ENCODE measurements at regions not wholly inside any gene's neighbourhood (a gene's known extent, or its start where the extent isn't known, plus 50 kb on each side); places are given as distances from the start of the nearest gene placed in this dataset.

- no peak for DNase-seq (ENCODE audit: low read depth)
- TF ChIP-seq CTCF (conservative IDR thresholded peaks at IDR 0.05; ENCODE audit: low read depth, low read length) = no peak
These were observed 230.5 kb upstream of the CHRNA7 start for GRCh38 chr15:31799715-31800321.

GRCh38 chr15:31801152-31801551 lies 229.2 kb upstream of the CHRNA7 start:
- DNase-seq (ENCODE audit: low read depth) = no peak
- H3K4me3 ChIP-seq (ENCODE audit: low read length) = no peak overlapping the region
- TF ChIP-seq CTCF (conservative IDR thresholded peaks at IDR 0.05; ENCODE audit: low read depth, low read length) = no peak

More at GRCh38 chr15:31799715-31800321, 230.5 kb upstream of the CHRNA7 start:
- no peak overlapping the region for H3K4me3 ChIP-seq (ENCODE audit: low read length)

GRCh38 chr15:31802761-31803160 lies 227.6 kb upstream of the CHRNA7 start:
- no peak for TF ChIP-seq CTCF (conservative IDR thresholded peaks at IDR 0.05; ENCODE audit: low read depth, low read length)
- no peak for DNase-seq (ENCODE audit: low read depth)
- no peak overlapping the region for H3K4me3 ChIP-seq (ENCODE audit: low read length)

- no peak overlapping the region for H3K4me3 ChIP-seq (ENCODE audit: low read length)
- DNase-seq (ENCODE audit: low read depth) = no peak
These were observed 226.9 kb upstream of the CHRNA7 start for GRCh38 chr15:31803388-31803884.

GRCh38 chr15:31805090-31805662 lies 225.1 kb upstream of the CHRNA7 start:
- DNase-seq (ENCODE audit: low read depth) = no peak
- TF ChIP-seq CTCF (conservative IDR thresholded peaks at IDR 0.05; ENCODE audit: low read depth, low read length) = no peak
- no peak overlapping the region for H3K4me3 ChIP-seq (ENCODE audit: low read length)

More at GRCh38 chr15:31803388-31803884, 226.9 kb upstream of the CHRNA7 start:
- TF ChIP-seq CTCF (conservative IDR thresholded peaks at IDR 0.05; ENCODE audit: low read depth, low read length) = no peak

GRCh38 chr15:31806106-31806505 lies 224.2 kb upstream of the CHRNA7 start:
- DNase-seq (ENCODE audit: low read depth) = no peak
- no peak for TF ChIP-seq CTCF (conservative IDR thresholded peaks at IDR 0.05; ENCODE audit: low read depth, low read length)
- no peak overlapping the region for H3K4me3 ChIP-seq (ENCODE audit: low read length)

GRCh38 chr15:31811641-31812040 lies 218.7 kb upstream of the CHRNA7 start:
- no peak for DNase-seq (ENCODE audit: low read depth)
- no peak overlapping the region for H3K4me3 ChIP-seq (ENCODE audit: low read length)
- no peak for TF ChIP-seq CTCF (conservative IDR thresholded peaks at IDR 0.05; ENCODE audit: low read depth, low read length)

Data from retinal pigment epithelial cell (primary cell).